Breast epithelium (tissue), 3 donors: ENCODE measurements at regions not wholly inside any gene's neighbourhood (a gene's known extent, or its start where the extent isn't known, plus 50 kb on each side); places are given as distances from the start of the nearest gene placed in this dataset.

ENCODE experiments used
- CTCF ChIP-seq, 3 donors: fragments of 450-650 bp; IDR thresholded peaks; one replicate each; pipeline ENCODE4 v1.5.1; 2016 to 2017; ENCODE audit warnings: antibody characterized with exemption in 3 of 3, mild to moderate bottlenecking in 3 of 3, moderate library complexity in 3 of 3
- POLR2A ChIP-seq: fragments of 450-650 bp; IDR thresholded peaks from one replicate; pipeline ENCODE4 v1.6.1; 2016; ENCODE audit warnings: antibody characterized with exemption, mild to moderate bottlenecking, moderate library complexity

GRCh38 chr6:133046576-133046975 lies 194.6 kb upstream of the EYA4 start:
- TF ChIP-seq CTCF (IDR thresholded peaks at IDR 0.05) (no peak), POLR2A (no peak)
